ENCODE measurements at regions not wholly inside any gene's neighbourhood (a gene's known extent, or its start where the extent isn't known, plus 50 kb on each side); places are given as distances from the start of the nearest gene placed in this dataset.

DNA sequence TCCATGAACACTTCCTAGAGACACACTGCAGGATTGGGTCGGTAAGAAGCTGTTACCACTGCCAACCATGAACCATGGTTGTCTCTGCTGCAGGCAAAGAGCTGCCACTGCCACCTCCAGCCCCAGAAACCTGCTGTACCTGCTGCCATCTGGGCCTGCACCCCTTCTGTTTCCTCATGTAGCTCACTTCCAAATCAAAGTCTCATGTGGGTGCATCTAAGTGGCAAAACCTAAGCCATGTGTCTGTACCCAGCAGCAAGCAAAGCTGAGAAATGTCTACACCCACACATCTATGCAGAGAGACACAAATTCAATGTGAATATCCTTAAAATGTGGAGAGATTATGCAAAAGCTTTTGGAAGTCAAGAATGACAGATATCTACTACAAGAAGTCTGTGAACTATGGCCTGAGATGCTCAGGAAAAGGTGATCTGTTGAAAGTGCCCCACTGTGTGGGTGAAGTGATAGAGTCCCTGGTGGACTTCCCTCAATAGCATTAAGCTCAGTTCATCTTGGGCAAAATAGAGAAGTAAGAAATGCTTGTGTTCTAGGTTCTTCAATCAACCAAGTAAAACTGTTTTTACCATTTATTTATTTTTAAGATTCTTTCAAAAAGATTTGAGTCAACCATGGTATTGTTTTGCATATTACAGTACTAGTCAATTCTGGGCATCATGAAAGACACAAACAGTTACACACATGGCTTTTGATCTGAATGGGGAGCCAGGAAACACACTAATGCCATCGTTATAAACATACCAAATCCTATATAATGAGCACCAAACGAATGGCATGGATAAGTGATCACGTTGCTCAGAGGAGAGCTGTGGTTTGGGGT lies 64.4 kb downstream of the FOS start:
- TF ChIP-seq, protein P1, sequence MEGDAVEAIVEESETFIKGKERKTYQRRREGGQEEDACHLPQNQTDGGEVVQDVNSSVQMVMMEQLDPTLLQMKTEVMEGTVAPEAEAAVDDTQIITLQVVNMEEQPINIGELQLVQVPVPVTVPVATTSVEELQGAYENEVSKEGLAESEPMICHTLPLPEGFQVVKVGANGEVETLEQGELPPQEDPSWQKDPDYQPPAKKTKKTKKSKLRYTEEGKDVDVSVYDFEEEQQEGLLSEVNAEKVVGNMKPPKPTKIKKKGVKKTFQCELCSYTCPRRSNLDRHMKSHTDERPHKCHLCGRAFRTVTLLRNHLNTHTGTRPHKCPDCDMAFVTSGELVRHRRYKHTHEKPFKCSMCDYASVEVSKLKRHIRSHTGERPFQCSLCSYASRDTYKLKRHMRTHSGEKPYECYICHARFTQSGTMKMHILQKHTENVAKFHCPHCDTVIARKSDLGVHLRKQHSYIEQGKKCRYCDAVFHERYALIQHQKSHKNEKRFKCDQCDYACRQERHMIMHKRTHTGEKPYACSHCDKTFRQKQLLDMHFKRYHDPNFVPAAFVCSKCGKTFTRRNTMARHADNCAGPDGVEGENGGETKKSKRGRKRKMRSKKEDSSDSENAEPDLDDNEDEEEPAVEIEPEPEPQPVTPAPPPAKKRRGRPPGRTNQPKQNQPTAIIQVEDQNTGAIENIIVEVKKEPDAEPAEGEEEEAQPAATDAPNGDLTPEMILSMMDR (IDR thresholded peaks at IDR 0.05; ENCODE audit: low read depth, low read length), result no peak
- TF ChIP-seq MYC (IDR thresholded peaks at IDR 0.05; ENCODE audit: low read depth, low read length), result no peak
- TF ChIP-seq MAX (IDR thresholded peaks at IDR 0.05; ENCODE audit: low read depth, low read length), result no peak
